GM21367 (cell line): ENCODE measurements at regions not wholly inside any gene's neighbourhood (a gene's known extent, or its start where the extent isn't known, plus 50 kb on each side); places are given as distances from the start of the nearest gene placed in this dataset.
"Not testable (repeated sequence)": the region's sequence is repeated elsewhere in the genome, so short reads cannot be mapped to it uniquely, and the experiment has no call there.

Experiments
- ATAC-seq: cut with Tn5 transposase; IDR thresholded peaks from one replicate; pipeline ENCODE4 v1.9.1; 2021; ENCODE audit not compliant: unreplicated experiment

- not testable (repeated sequence) for ATAC-seq
Observed at GRCh38 chr2:52258967-52259366, 1227.0 kb upstream of the NRXN1 start.

GRCh38 chr2:52258038-52258437 lies 1226.1 kb upstream of the NRXN1 start:
- no peak for ATAC-seq

GRCh38 chr2:52253416-52253980 lies 1221.6 kb upstream of the NRXN1 start:
- no peak for ATAC-seq

GRCh38 chr2:52238782-52239181 lies 1206.8 kb upstream of the NRXN1 start:
- no peak for ATAC-seq

- no peak for ATAC-seq
Observed at GRCh38 chr2:52222128-52222527, 1190.2 kb upstream of the NRXN1 start.

- ATAC-seq: no peak
Observed at GRCh38 chr2:52220393-52220792, 1188.5 kb upstream of the NRXN1 start.

GRCh38 chr2:52210611-52211010 lies 1178.7 kb upstream of the NRXN1 start:
- no peak for ATAC-seq

GRCh38 chr2:52210161-52210560 lies 1178.2 kb upstream of the NRXN1 start:
- ATAC-seq: no peak

GRCh38 chr2:52194342-52194741 lies 1162.4 kb upstream of the NRXN1 start:
- ATAC-seq: no peak

- no peak for ATAC-seq
Observed at GRCh38 chr2:52193804-52194203, 1161.9 kb upstream of the NRXN1 start.

GRCh38 chr2:52192656-52193055 lies 1160.7 kb upstream of the NRXN1 start:
- ATAC-seq: no peak

GRCh38 chr2:52181080-52181479 lies 1149.1 kb upstream of the NRXN1 start:
- no peak for ATAC-seq

- no peak for ATAC-seq
Observed at GRCh38 chr2:52178845-52179244, 1146.9 kb upstream of the NRXN1 start.

- ATAC-seq: no peak
Observed at GRCh38 chr2:52145005-52145404, 1113.1 kb upstream of the NRXN1 start.

- ATAC-seq: no peak
Observed at GRCh38 chr2:52144590-52144989, 1112.7 kb upstream of the NRXN1 start.

GRCh38 chr2:52141076-52141475 lies 1109.1 kb upstream of the NRXN1 start:
- no peak for ATAC-seq

GRCh38 chr2:52139241-52139640 lies 1107.3 kb upstream of the NRXN1 start:
- ATAC-seq: no peak

GRCh38 chr2:52135235-52135634 lies 1103.3 kb upstream of the NRXN1 start:
- no peak for ATAC-seq

GRCh38 chr2:52128081-52128480 lies 1096.1 kb upstream of the NRXN1 start:
- no peak for ATAC-seq

GRCh38 chr2:52127527-52127926 lies 1095.6 kb upstream of the NRXN1 start:
- ATAC-seq: no peak

GRCh38 chr2:52117299-52117698 lies 1085.4 kb upstream of the NRXN1 start:
- ATAC-seq: no peak

GRCh38 chr2:52115750-52116149 lies 1083.8 kb upstream of the NRXN1 start:
- no peak for ATAC-seq

- ATAC-seq: no peak
Observed at GRCh38 chr2:52113338-52113737, 1081.4 kb upstream of the NRXN1 start.

- ATAC-seq: no peak
Observed at GRCh38 chr2:52112141-52112540, 1080.2 kb upstream of the NRXN1 start.
